ENCODE measurements at regions not wholly inside any gene's neighbourhood (a gene's known extent, or its start where the extent isn't known, plus 50 kb on each side); places are given as distances from the start of the nearest gene placed in this dataset.

GRCh38 chr3:176037636-176038035, 1159.6 kb downstream of the TBL1XR1 start:
- Histone ChIP-seq H2BK15ac (ENCODE audit: low read depth, low read length) (no peak overlapping the region), H3K18ac (ENCODE audit: insufficient read length, low read depth, low read length) (no peak overlapping the region), H4K91ac (ENCODE audit: insufficient read length, low read depth, low read length) (no peak overlapping the region), H3K23me2 (ENCODE audit: insufficient read length, low read depth, low read length, poor library complexity, severe bottlenecking) (no peaks in the 10 kb centered on the region), H3K4ac (ENCODE audit: low read depth, low read length) (no peak overlapping the region), H3K4me2 (ENCODE audit: insufficient read depth, insufficient read length, low read length) (no peak overlapping the region), H3K4me1 (ENCODE audit: insufficient read depth, low read length) (0 out of 2 replicates have a peak, but pooled peaks cover 2% of the 10 kb centered on the region), H2BK5ac (ENCODE audit: insufficient read length, low read length) (no peak overlapping the region), H2BK12ac (ENCODE audit: insufficient read length, low read depth, low read length) (no peak overlapping the region), H2AFZ (ENCODE audit: low read length) (no peak overlapping the region), H4K5ac (ENCODE audit: insufficient read length, low read depth, low read length) (no peak overlapping the region), H2BK120ac (ENCODE audit: low read depth, low read length, poor library complexity, severe bottlenecking) (no peak overlapping the region), H3K79me1 (ENCODE audit: insufficient read depth, low read depth, low read length, poor library complexity, severe bottlenecking) (no peaks in the 10 kb centered on the region), H4K20me1 (ENCODE audit: control insufficient read depth, insufficient read depth, insufficient read length) (no peaks in the 10 kb centered on the region), H3K9ac (ENCODE audit: extremely low read depth, insufficient read length, low read length) (no peak overlapping the region), H3K27me3 (ENCODE audit: insufficient read depth, low read length) (no peaks in the 10 kb centered on the region), H3K23ac (ENCODE audit: insufficient read length, low read depth, low read length) (no peak overlapping the region), H2BK20ac (ENCODE audit: low read depth, low read length, poor library complexity, severe bottlenecking) (no peak overlapping the region), H3K27ac (ENCODE audit: insufficient read length, low read depth, low read length) (no peak overlapping the region), H3K79me2 (ENCODE audit: insufficient read depth, low read length) (no peaks in the 10 kb centered on the region), H3K56ac (ENCODE audit: insufficient read length, low read depth, low read length) (no peak overlapping the region), H3K9me3 (ENCODE audit: control insufficient read depth, low read depth, low read length) (no peaks in the 10 kb centered on the region), H2AK5ac (ENCODE audit: insufficient read length, low read length) (no peak overlapping the region), H4K8ac (replicated peaks; ENCODE audit: insufficient read length, low read depth, low read length) (no peak overlapping the region), H3T11ph (ENCODE audit: low read length) (no peak overlapping the region), H3K14ac (ENCODE audit: insufficient read depth, low read length) (no peak overlapping the region)
- no peaks in the 10 kb centered on the region for H3K27me3 Mint-ChIP-seq (ENCODE audit: low read depth)
- DNase-seq, result no peak
- H3K4me3 Mint-ChIP-seq, result no peak overlapping the region
- no CpG with 5 or more reads among the region's 1 CpG for WGBS (ENCODE audit: extremely low coverage, insufficient read length, low lambda C conversion rate)
- no peak overlapping the region for H3K27ac Mint-ChIP-seq
- peaks cover 5 to 8% of the 10 kb centered on the region in 2 experiments; a peak in 2 of 5 replicates for H3K9me3 Mint-ChIP-seq
- no peak for TF ChIP-seq CTCF (conservative IDR thresholded peaks at IDR 0.05)
- H3K36me3 Mint-ChIP-seq (ENCODE audit: insufficient read depth in 1 of 3, low read depth in 3 of 3), result peaks cover 0 to 10% (median 0%) of the 10 kb centered on the region in 3 experiments; a peak in 2 of 7 replicates
- H3K4me1 Mint-ChIP-seq, result peaks cover 0 to 5% of the 10 kb centered on the region in 2 experiments; a peak in 2 of 4 replicates

Measured in H9 (cell line).